Activated CD8-positive, alpha-beta memory T cell treated with anti-CD3 and anti-CD28 coated beads for 1 hour (primary cell): ENCODE measurements at regions not wholly inside any gene's neighbourhood (a gene's known extent, or its start where the extent isn't known, plus 50 kb on each side); places are given as distances from the start of the nearest gene placed in this dataset.

Experiments used
- DNase-seq, 2 donors: peaks; one replicate each; pipeline ENCODE4 v3.0.0-alpha.2; 2020; ENCODE audit warnings: low read depth in 1 of 2; ENCODE audit errors: extremely low read depth in 1 of 2

DNA sequence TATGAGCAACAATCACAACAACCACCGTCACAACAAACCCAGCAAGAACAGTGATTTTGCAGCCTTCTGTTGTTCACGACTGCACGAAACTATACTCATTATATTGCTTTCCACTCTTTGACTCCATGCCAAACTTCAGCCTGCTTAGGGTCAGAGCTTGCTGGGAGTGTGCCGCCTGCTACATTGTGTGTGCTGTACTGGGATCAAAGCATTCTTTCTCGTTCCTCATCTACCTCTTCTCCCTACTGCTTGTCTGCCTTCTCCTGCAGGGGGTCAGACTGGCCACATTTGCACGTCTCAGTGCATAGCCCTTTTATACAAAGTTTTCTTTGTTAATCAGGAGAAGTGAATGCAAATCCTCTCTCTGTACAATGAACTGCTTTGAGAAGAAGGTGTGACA lies 401.6 kb upstream of the CITED2 start:
- no peak for DNase-seq

DNA sequence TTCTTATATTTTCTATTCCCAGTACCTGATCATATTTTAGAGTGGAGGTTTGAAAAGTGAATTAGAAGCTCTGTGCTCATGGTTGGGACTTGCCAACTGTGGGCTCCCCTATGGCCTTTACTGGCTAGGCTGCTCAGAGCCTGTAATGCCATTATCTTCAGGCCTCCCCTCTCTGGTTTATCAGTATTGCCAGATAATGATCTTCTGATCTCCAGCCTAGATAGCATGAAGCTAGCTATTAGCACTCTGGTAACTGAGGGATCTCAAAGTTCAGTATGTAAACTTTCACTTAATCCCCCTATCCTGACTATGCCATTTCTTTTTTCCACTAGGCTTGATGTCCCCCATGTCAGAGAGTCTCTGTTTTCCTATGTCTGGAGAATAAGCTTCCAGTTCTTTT lies 393.7 kb upstream of the CITED2 start:
- no peak for DNase-seq

DNA sequence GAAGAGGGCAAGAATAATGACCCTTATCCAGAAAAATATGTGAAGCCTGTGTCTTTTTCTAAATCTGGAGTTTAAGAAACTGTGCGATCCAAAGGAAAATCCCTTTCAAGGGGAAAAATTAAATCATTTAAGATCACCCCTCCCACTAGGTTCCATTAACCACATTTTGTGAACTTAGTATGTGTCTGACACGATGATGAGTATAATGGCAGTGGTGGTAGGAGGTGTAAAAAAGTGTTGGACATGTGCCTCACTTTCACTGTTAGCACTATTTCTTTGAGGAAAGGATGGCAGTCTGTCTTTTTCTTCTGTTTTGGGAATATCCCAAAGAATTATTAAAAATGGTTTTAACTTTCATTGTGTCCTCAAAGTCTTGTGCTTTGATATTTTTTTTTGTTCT lies 392.3 kb upstream of the CITED2 start:
- DNase-seq, result no peak

DNA sequence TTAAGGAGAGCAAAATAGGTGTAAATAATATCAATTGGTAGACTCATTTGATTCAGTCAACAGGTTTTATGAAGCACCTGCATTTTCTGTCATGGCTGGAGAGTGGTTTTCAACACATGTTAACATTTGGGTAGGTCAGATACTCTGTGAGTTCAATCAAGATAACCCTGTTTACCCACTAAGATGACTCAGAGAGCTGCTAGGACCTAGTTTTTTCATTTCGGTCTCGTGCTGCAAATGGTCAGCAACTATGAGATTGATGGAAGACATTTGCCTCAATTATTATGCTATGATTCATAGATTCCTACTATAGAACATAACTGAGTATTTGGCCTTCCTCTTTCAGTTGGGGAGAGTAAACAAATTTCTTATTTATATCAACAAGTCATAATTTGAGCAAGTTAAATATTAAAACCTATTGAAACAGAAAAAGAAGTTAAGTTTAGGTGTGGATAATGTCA lies 391.4 kb upstream of the CITED2 start:
- DNase-seq, result no peak

DNA sequence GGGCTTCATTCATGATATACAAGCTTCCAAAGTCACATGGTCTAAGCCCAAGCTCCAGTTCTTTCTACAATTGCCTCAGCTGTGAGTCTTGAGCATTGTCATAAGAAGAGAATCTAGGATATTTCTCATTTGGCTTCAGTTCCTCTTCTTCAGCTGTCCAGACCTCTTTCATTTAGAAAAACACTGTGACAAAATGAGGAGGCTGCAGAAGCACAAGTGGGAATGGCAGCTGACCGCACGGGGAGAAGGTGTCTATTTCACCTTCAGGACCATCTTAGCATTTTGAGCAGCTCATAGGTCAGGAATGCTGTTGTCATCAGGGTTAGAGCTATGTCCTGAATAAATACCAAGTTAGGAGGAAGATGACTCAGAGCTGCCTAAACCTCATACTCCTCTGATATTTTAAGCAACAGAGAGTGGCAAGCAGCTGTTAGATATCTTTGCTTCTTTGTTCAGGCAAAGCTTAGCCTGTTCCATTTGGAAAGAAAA lies 390.1 kb upstream of the CITED2 start:
- no peak for DNase-seq

DNA sequence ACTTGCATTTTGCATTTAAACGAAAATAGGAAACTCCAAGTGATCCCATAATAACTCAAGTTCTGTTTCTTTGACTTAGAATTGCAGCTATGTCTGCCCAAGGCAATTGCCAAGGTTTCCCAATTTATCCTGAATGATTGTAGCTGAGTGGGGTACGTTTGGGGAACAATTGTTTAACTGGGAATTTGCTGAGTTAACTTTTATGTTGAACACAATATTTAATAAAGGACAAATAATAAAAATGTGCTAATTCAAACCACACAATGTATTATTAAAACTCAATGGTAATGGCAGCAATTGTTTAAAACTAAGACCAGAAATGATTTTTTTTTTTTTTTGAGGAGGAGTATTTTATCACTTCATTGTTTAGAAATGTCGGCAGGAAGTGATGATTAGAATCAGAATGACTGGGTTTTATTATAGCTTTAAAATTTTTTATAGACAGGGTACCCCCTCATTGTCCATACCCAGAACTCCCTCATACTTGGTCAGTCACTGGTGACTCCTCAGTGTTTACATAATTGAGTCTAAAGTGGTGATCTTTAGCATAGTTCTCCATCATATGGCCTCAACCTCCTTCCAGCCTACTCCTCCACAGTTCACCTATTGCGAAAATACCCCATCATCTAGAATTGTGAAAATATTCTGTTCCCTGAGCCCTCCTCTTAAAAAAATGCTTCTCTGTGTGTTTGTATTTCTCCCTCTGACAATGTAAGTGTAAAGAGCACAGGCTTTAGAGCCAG lies 389.2 kb upstream of the CITED2 start:
- no peak for DNase-seq

DNA sequence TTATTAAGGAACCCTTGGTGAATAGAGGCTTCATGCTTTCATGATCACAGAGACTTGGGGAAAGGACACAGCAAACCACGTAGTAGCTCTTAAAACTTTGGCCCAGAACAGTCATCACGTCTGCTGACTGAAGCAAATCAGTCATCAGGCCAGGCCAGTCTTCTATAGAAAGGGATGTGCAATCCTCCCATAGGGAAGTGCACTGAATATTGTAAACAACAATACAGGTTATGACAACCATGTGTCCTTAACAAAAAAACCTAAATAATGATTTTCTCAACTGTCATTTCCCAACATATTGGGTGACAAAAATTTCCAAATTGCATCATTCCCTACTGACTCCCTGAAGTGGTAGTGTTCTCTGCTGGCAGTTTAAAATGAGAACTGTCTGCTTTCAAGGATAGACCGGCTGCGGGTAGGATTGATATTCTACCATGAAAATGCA lies 388.2 kb upstream of the CITED2 start:
- no peak for DNase-seq

DNA sequence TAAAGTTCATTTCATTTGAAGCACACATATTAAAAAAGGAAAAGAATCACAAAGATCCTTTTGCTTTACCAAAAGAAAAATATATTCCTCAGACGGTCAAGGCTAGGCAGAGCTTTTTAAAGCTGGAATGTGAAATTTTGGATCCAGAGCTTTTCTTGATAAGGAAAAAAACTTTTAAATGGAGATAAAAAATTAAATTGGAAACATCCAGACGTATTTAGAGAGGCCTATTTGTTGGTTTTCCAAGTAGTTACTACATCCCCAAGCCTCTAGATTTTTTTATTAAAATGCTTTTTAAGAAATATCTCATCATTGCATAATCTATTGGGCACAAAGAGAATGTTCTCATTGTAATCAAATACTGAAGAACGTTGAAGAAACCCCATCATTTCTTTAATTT lies 385.7 kb upstream of the CITED2 start:
- DNase-seq, result no peak

DNA sequence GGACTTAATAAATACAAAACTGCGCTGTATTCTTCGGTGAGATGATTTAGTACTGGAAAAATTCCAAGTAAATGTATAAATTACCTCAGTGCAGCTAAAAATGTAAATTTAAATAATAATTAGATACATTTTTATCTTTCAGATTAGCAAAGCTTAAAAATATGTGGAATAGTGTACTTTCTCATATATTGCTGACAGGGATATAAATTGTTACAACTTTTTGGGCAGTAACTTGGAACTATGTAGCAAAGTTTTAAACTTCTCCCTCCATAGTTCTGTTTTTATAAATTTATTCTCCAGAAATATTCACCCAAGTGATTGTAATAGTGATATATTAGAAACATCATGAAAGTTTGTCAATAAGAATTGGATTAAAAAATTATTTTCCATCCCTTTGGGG lies 384.6 kb upstream of the CITED2 start:
- no peak for DNase-seq

DNA sequence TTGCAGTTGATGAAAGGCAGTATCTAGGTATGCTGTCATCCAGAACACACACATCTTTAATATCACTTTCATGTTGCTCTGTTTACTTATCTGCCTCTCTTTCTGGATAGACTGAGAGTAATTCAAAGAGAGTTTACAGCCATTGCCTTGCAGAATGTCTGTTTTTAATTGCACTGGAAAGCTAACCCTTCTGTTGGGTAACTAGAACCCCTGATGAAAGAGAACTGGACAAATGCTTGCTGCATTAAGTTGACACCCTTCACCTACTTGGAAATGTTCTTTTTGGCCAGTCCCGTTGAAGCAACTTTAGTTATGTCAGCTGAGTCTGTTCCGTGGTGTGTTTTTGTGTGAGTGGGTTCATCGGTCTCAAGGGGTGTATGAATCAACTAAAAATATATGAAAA lies 383.8 kb upstream of the CITED2 start:
- no peak for DNase-seq

DNA sequence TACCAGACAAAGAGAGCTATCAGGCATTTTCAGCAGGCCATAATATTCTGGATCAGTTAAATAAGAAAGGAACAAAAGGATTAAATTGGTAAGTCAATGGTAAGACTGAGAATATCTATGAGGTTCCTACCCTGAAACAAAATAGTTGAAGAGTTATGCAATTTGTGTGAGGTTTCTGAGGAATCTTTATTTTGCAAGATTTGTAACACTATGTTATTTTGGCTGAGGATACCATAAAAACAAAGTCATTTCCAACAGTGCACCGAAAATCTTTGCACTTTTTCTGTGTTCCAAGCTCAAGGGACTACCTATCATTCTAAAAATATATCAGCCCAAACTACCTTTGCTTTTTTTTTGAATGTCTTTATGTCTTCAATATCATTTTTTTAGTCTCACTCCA lies 383.3 kb upstream of the CITED2 start:
- DNase-seq, result no peak

DNA sequence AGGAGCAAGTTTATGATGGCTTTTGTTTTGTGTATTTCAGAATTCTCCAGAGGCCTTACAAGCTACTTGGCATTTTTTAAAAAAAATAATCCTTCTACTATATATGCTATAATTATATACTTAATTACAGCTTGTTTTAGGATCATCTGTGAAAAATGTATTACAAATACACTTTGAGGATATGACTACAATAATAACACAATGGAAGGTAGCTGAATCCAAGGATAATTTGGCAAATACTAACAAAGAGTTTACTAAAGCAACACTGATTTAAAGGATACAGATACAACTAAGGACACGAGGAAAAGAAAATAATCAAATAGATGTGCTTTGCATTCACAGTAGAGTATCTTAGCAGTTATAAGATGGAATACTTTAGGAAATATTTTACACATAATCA lies 381.9 kb upstream of the CITED2 start:
- no peak for DNase-seq

DNA sequence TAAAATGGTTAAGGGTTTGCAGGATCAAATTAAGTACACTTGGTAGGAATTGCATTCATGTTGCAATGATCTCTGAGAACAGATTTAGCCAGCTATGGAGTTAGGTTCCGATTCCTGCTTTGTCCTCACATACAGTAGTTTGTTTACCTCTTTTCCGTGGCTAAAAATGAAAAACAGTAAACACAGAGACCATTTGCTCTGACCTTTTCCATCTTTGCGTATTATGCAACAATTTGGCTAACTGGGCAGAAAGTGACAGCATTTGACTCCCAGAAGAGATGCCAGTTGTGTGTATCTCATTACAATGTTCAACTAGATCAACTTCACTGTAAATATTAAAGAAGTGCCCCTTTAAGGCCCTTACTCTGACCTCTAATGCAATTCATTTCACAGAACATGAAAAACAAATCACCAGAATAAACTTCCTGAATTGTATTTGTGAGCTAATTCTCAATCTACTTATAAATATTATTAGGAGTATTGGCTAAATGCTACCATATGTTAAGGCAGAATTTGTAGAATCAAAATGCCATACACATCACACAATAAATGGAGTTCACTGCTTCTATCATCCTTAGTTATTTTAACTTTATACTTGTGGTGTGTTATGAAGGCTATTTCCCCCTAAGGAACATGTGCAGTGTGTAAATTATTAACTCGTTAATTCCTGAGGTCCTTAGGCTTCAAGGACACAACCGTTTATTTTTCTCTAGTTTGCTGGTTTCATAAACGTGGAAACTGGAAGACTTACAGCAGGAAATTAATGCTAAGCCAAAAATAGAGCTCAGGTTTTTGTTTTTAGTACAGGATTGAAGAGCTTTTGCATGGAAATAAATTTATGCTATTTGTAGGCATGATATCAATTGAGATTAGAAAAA lies 380.7 kb upstream of the CITED2 start:
- DNase-seq, result no peak

DNA sequence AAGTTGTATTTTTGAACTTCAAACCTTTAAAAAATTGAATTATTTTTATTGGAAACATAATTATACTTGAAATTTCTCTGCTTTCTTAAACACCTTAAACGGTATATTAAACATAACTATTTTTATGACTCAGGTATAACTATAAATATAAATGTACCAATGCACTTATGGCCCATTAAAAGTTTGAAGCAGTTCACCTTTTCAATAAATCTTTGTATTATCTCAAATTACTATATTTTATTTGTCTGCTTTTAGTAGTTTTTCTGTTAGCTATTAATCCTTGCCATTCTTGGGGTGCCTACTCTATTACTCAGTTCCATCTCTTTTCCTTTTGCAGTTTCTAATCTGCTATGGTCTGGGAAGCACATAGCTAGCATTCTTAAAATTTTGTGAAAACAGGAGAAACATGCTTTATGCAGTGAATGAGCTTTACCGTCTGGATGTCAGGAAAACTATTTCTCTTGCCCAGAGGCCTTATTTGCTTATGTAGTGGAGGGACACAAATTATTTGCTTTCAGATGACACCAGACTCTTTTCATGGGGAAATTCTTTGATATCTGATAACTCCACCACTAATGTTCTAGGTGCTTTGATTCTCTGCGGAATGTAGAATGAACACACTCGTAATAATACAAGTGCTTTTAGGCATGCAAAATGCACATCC lies 378.9 kb upstream of the CITED2 start:
- no peak for DNase-seq

DNA sequence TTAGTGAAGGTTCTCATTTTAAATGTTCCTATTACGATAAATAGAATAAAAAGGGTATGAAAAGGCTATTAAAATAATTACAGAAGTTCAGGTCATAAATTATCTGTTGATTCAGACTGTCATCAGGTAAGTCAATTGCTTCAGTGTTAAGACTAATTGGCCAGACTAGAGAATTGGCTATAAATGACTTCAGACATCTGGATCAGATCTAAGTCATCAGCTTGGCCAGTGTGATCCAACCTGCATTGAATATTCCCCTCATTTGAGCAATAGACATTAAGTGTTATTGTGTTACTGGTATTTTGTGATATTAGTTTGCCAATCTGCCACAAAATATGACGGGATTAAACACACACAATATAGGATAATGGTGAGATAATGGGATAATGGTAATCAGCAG lies 377.6 kb upstream of the CITED2 start:
- DNase-seq, result no peak

DNA sequence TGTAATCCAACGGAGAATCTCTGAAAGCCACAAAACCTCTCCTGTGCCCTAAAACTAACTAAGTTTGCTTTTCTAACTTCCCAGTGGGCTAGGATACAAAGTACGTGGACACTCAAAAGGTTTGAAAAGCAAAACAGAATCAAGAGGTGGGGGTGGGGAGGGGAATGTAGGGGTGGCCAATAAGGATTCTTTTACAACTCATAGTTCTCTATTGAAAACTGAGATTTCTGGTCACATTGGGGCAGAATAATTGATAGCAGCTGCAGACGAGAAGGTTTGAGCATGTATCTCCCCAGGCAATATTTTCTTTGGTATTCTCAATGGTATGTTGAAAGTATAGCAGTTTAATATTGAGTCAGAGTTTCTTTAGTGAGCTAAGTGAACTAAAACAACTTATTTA lies 376.7 kb upstream of the CITED2 start:
- no peak for DNase-seq

DNA sequence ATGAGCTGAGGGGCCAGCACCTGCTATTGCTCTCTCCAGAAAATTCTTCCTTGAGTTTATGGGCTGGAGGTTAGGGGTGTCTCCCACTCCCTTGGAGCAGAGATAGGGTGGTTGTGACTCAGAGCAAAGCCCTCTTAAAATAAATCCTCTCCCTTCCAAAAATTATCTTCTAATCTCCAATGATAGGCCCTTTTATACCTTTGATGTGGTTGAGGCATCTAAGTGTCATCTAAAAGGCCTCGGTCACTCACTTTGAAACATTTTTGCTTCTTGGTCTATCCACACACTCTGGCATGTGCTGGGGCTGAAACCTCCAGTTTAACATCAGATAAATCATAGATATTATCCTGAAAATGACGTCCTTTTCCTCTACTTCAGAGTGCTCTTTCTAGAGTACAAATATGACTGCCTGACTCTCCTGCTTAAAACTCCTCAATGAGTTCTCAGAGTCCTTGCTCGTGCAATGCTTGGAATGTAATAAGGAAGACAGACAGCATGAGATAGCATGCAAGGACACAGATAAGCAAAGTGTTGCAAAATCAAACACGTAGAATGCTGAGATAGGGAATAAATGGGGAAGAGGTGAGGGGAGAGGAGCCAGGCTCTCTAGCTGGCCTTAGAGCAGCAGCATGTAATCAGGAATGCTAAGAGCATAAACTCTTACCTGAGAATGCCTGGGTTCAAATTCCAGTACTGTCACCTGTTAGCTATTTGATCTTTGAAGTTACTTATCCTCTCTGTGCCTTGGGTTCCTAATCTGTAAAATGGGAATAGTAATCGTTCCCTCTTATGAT lies 374.1 kb upstream of the CITED2 start:
- no peak for DNase-seq

DNA sequence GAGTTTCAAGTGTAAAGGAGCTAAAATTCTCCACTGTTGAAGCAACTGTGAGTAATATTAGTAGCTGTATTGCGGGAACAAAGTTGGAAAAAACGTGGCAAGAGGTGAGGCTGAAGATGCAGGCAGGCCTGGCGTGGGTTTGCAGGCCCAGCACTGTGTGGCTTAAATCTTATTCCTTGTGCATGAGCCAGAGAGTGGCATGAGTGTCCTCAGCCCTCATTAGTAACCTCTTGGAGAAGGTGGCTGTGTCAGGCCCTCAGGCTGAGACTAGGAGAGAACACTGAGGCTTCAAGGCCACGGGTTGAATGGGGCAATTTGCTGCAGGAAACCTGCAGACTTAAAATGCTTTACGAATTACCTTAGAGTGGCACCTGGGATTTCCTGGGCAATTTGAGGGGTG lies 372.7 kb upstream of the CITED2 start:
- no peak for DNase-seq

DNA sequence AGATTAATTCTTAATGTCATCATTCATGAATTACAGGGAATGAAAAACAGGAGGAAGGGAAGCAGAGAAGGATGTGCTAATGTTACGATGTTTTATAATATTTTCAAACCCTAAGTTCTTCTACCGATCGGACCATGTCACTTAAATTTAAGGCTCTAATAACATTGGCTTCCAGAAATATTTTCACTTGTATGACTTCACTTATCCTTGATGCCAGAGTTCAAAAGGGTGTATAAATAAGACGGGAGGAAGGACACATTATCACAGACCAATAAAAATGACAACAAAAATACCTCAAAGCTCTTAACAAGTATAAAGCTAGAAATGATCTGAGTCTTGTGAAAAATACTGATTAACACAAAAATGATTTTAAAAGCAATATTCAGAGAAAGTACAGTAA lies 370.4 kb upstream of the CITED2 start:
- DNase-seq, result no peak

DNA sequence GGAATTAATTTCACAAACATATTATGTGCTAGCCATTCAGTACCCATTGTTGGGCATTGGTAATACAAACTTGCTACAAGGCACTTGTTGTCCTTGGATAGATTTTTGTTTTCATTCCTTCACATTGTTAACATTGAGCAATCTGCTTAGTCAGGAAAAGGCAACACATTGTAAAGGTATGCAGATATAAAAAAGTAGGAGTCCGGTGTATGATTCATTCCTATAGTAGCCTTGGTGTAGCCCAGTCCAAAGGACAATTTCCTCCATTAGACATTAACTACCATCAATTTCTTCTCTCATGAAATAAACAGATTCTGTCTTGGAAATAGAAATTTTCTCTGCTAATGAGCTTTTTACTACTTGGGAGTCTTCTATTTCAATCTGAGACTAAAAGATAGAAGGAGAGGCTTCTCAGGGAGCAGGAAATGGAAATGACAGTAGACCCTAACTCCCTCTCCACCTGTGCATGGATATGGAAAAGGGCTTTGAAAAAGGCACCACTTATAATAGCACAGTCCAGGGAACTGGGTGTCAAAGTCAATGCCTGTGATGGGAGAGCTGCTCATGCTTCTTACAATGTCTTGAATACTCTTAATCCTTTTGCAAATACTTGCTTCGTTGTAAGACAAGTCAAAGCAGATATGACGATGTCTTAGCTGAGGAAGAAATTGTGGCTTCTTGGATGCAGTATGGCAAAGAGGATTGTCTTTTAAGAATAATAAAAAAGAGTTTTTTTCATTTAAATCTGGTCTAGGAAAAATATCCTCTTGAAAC lies 369.4 kb upstream of the CITED2 start:
- DNase-seq, result no peak
